B cell (primary cell): ENCODE measurements at regions not wholly inside any gene's neighbourhood (a gene's known extent, or its start where the extent isn't known, plus 50 kb on each side); places are given as distances from the start of the nearest gene placed in this dataset.

Experiments used
- ATAC-seq: fragments of 200-7000 bp; cut with Tn5 transposase; one replicate; pipeline ENCODE4 v1.10.0; 2021; ENCODE audit warnings: low read depth, mild to moderate bottlenecking, moderate number of reproducible peaks, moderate library complexity
- CTCF ChIA-PET: fragments of 350-600 bp; sonication (Branson Sonifier 250); formaldehyde crosslinking; loops from one replicate; lab custom pipeline; 2021; ENCODE audit warnings: antibody characterized with exemption, inconsistent platforms; lab: Charles Lee
- POLR2A ChIA-PET: fragments of 350-600 bp; sonication (Branson Sonifier 250); formaldehyde crosslinking; loops from one replicate; lab custom pipeline; 2021; ENCODE audit warnings: antibody characterized with exemption; lab: Charles Lee
- DNase-seq: peaks from one replicate; pipeline ENCODE4 v3.0.0; 2013
- H2AFZ ChIP-seq: 2 replicates; pipeline ENCODE4 v1.6.1; 2012; ENCODE audit warnings: mild to moderate bottlenecking, low read depth, low read length; ENCODE audit not compliant: insufficient read depth, poor library complexity, severe bottlenecking
- H3K27ac ChIP-seq, 2 donors: 1 replicate in 1 of 2; 2 replicates in 1 of 2; pipeline ENCODE4 v1.5.1; 2012 to 2013; ENCODE audit warnings: low read length in 2 of 2, mild to moderate bottlenecking in 2 of 2, moderate library complexity in 1 of 2
- H3K27me3 ChIP-seq, 4 experiments: fragments of 200-600 bp in 1 of 4; sonication (generic) in 1 of 4; replicated peaks in 1 of 4; 1 replicate in 2 of 4; 2 replicates in 2 of 4; pipeline versions ENCODE4 v1.6.1 to v1.7.0; 2013 to 2016; ENCODE audit warnings: low read length in 3 of 4, mild to moderate bottlenecking in 2 of 4, mixed read lengths in 1 of 4, moderate library complexity in 1 of 4; ENCODE audit not compliant: insufficient read depth in 4 of 4, control insufficient read depth in 3 of 4; ENCODE audit errors: control extremely low read depth in 1 of 4
- H3K36me3 ChIP-seq, 2 experiments: replicated peaks in 1 of 2; 1 replicate in 1 of 2; 2 replicates in 1 of 2; pipeline versions ENCODE4 v1.6.1 to v1.7.1; 2013; ENCODE audit warnings: low read length in 1 of 2; ENCODE audit not compliant: insufficient read depth in 2 of 2, control insufficient read depth in 1 of 2; ENCODE audit errors: control extremely low read depth in 1 of 2, extremely low read depth in 1 of 2
- H3K4me1 ChIP-seq, 2 donors: fragments of 200-600 bp in 1 of 2; sonication (generic) in 1 of 2; 1 replicate in 1 of 2; 2 replicates in 1 of 2; pipeline versions ENCODE4 v1.5.1 to v1.6.1; 2013 to 2017; ENCODE audit warnings: low read length in 2 of 2; ENCODE audit not compliant: control insufficient read depth in 2 of 2, insufficient read depth in 2 of 2
- H3K4me2 ChIP-seq: replicated peaks from 2 replicates; pipeline ENCODE3; 2012; ENCODE audit warnings: mild to moderate bottlenecking, low read depth, low read length; ENCODE audit not compliant: poor library complexity, severe bottlenecking
- H3K4me3 ChIP-seq, 5 experiments: fragments of 200-600 bp in 1 of 5; sonication (generic) in 1 of 5; 1 replicate in 3 of 5; 2 replicates in 2 of 5; pipeline versions ENCODE4 v1.5.1 to v1.7.0; 2011 to 2016; ENCODE audit warnings: low read length in 4 of 5, mild to moderate bottlenecking in 4 of 5, low read depth in 2 of 5, control low read depth in 1 of 5, moderate library complexity in 1 of 5; ENCODE audit not compliant: insufficient read depth in 1 of 5; ENCODE audit errors: control extremely low read depth in 1 of 5, extremely low read depth in 1 of 5
- H3K79me2 ChIP-seq: fragments of 200-600 bp; sonication (generic); one replicate; pipeline ENCODE4 v1.6.0; 2016; ENCODE audit warnings: low read length; ENCODE audit not compliant: control insufficient read depth, insufficient read depth
- H3K9ac ChIP-seq: fragments of 200-600 bp; sonication (generic); 2 replicates; pipeline ENCODE4 v1.6.1; 2017; ENCODE audit warnings: mild to moderate bottlenecking, low read length, moderate library complexity
- H3K9me3 ChIP-seq, 3 donors: one replicate each; pipeline versions ENCODE4 v1.6.1 to v1.7.1; 2013; ENCODE audit warnings: low read length in 2 of 3; ENCODE audit not compliant: control insufficient read depth in 2 of 3, insufficient read depth in 1 of 3; ENCODE audit errors: control extremely low read depth in 1 of 3
- H4K20me1 ChIP-seq: 2 replicates; pipeline ENCODE4 v1.6.0; 2012; ENCODE audit warnings: mild to moderate bottlenecking, low read length; ENCODE audit not compliant: insufficient read depth, control insufficient read depth, poor library complexity, severe bottlenecking
- H3K27ac Mint-ChIP-seq: one replicate; pipeline ENCODE4 v1.8.0; 2021; ENCODE audit warnings: mixed read lengths
- H3K27me3 Mint-ChIP-seq: one replicate; pipeline ENCODE4 v1.8.0; 2021; ENCODE audit warnings: mixed read lengths
- H3K4me1 Mint-ChIP-seq: one replicate; pipeline ENCODE4 v1.8.0; 2021; ENCODE audit warnings: mixed read lengths
- H3K4me3 Mint-ChIP-seq: one replicate; pipeline ENCODE4 v1.8.0; 2021; ENCODE audit warnings: mixed read lengths
- H3K9me3 Mint-ChIP-seq: one replicate; pipeline ENCODE4 v1.8.0; 2022; ENCODE audit warnings: mixed read lengths; ENCODE audit not compliant: insufficient read depth
- EZH2 ChIP-seq: IDR thresholded peaks from 2 replicates; pipeline ENCODE4 v1.6.1; 2012; ENCODE audit warnings: borderline replicate concordance, low read depth, mild to moderate bottlenecking, moderate library complexity, low read length; ENCODE audit not compliant: insufficient read depth, poor library complexity, severe bottlenecking
- WGBS: methylation state at CpG from one replicate; pipeline ENCODE4 v1.1.5; 2013; ENCODE audit warnings: missing lambda C conversion rate; ENCODE audit not compliant: insufficient coverage; 5-methylcytosine and 5-hydroxymethylcytosine counted together
- intact Hi-C: fragments of 100-400 bp; cut with micrococcal nuclease; formaldehyde crosslinking; loops from one replicate; pipeline ENCODE4 v1.10.0; 2022
- TF ChIP-seq, protein P1 (sequence below): fragments of 200-600 bp; IDR thresholded peaks from one replicate; pipeline ENCODE4 v1.8.0; 2022; ENCODE audit warnings: antibody characterized with exemption, mild to moderate bottlenecking

DNA sequence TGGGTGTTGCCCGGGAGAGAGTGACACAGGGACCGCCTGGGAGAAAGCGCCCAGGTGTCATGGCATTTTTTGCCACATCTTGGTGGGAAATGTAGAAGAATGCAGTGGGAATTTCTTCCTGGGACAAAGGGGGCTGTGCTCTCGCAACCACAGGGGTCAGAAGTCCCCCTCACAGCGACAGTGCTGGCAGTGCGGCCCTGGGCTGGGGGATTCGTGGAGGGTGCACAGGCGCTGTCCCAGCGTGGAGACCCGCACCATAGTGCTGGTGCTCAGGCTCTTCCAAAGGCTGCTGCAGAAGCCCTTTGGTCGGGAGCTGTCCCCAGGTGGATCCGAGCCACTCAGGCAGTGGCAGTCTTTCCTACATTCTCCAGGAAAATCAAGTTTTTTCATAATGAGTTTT, 128.8 kb upstream of the SOX11 start:
- TF ChIP-seq, protein P1, sequence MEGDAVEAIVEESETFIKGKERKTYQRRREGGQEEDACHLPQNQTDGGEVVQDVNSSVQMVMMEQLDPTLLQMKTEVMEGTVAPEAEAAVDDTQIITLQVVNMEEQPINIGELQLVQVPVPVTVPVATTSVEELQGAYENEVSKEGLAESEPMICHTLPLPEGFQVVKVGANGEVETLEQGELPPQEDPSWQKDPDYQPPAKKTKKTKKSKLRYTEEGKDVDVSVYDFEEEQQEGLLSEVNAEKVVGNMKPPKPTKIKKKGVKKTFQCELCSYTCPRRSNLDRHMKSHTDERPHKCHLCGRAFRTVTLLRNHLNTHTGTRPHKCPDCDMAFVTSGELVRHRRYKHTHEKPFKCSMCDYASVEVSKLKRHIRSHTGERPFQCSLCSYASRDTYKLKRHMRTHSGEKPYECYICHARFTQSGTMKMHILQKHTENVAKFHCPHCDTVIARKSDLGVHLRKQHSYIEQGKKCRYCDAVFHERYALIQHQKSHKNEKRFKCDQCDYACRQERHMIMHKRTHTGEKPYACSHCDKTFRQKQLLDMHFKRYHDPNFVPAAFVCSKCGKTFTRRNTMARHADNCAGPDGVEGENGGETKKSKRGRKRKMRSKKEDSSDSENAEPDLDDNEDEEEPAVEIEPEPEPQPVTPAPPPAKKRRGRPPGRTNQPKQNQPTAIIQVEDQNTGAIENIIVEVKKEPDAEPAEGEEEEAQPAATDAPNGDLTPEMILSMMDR: no peak
- no peak for TF ChIP-seq EZH2
- CTCF ChIA-PET: no interaction called here
- H3K4me2 ChIP-seq: no peak overlapping the region
- 86% methylated on average over 11 of the region's 12 CpGs for WGBS
- no peaks in the 10 kb centered on the region for H3K27me3 ChIP-seq
- ATAC-seq (no peak), DNase-seq (no peak)
- H3K27ac ChIP-seq: no peak overlapping the region
- no peaks in the 10 kb centered on the region for H3K27me3 Mint-ChIP-seq
- intact Hi-C loops: no loop called here
- H3K27ac Mint-ChIP-seq: no peak overlapping the region
- no peaks in the 10 kb centered on the region for H3K4me1 Mint-ChIP-seq
- no peak overlapping the region for H3K4me3 ChIP-seq
- peaks cover 0 to 15% (median 0%) of the 10 kb centered on the region in 3 donors for H3K9me3 ChIP-seq
- H3K79me2 ChIP-seq: no peaks in the 10 kb centered on the region
- no peak overlapping the region for H3K9ac ChIP-seq
- no peaks in the 10 kb centered on the region for H3K4me1 ChIP-seq
- POLR2A ChIA-PET: no interaction called here
- no peak overlapping the region for H3K4me3 Mint-ChIP-seq
- H3K9me3 Mint-ChIP-seq: peaks cover 3% of the 10 kb centered on the region
- no peaks in the 10 kb centered on the region for H3K36me3 ChIP-seq
- no peak overlapping the region for H2AFZ ChIP-seq
- H4K20me1 ChIP-seq: no peaks in the 10 kb centered on the region

DNA sequence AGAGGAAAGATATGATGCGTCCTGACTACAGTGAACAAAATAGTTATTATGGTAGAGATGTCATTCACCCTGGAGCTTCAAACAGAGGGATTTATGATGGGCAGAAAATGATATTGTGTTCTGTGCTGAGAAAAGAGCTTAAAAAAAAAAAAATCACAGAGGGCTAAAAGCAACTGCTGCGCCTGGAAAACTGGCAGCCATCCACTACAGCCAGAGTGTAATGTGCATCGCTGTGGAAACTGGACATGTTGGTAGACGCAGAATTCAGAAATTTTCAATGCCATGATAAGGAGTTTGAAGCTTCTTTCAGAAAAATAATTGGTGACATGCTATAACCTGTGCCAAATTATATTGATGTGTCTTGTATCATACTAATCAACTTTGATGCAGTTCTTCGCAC, 122.9 kb upstream of the SOX11 start:
- H3K4me1 Mint-ChIP-seq: no peaks in the 10 kb centered on the region
- TF ChIP-seq, protein P1: no peak
- no peak for TF ChIP-seq EZH2
- H3K4me1 ChIP-seq: no peaks in the 10 kb centered on the region
- H3K4me3 Mint-ChIP-seq: no peak overlapping the region
- POLR2A ChIA-PET: no interaction called here
- no peak overlapping the region for H2AFZ ChIP-seq
- no peaks in the 10 kb centered on the region for H4K20me1 ChIP-seq
- H3K79me2 ChIP-seq: no peaks in the 10 kb centered on the region
- H3K9me3 Mint-ChIP-seq: no peaks in the 10 kb centered on the region
- WGBS: 95% methylated on average over 3 of the region's 5 CpGs
- intact Hi-C loops: no loop called here
- no peak overlapping the region for H3K9ac ChIP-seq
- no peaks in the 10 kb centered on the region for H3K27me3 ChIP-seq
- no peaks in the 10 kb centered on the region for H3K36me3 ChIP-seq
- DNase-seq (no peak), ATAC-seq (no peak)
- H3K27ac Mint-ChIP-seq: no peak overlapping the region
- H3K9me3 ChIP-seq: peaks cover 0 to 3% (median 1%) of the 10 kb centered on the region in 3 donors
- no peak overlapping the region for H3K4me2 ChIP-seq
- CTCF ChIA-PET: no interaction called here
- no peaks in the 10 kb centered on the region for H3K27me3 Mint-ChIP-seq
- no peak overlapping the region for H3K27ac ChIP-seq
- H3K4me3 ChIP-seq: no peak overlapping the region
